IMR-90 (cell line): ENCODE measurements at regions not wholly inside any gene's neighbourhood (a gene's known extent, or its start where the extent isn't known, plus 50 kb on each side); places are given as distances from the start of the nearest gene placed in this dataset.

Source experiments
- ATAC-seq: fragments of 200-7000 bp; cut with Tn5 transposase; 2 replicates; pipeline ENCODE4 v1.9.1; 2020; ENCODE audit warnings: low read depth, mild to moderate bottlenecking, moderate library complexity
- BruUV-seq: library from RNA; stranded (reverse); fragments of 400-500 nt; replicated peaks from 2 replicates; lab custom pipeline; 2021; lab: Mats Ljungman, UMichigan
- CTCF ChIA-PET: fragments of 300-600 bp; formaldehyde crosslinking; extraction: SDS; loops from one replicate; lab custom pipeline; 2021; ENCODE audit warnings: antibody characterized with exemption; lab: Yijun Ruan, JAX
- POLR2A ChIA-PET: fragments of 300-600 bp; sonication (Branson Sonifier 250); formaldehyde crosslinking; loops from one replicate; lab custom pipeline; 2022; ENCODE audit warnings: antibody characterized with exemption; ENCODE audit not compliant: unreplicated experiment; lab: Charles Lee
- DNase-seq: peaks from one replicate; pipeline ENCODE4 v3.0.0; 2013
- H2AFZ ChIP-seq: replicated peaks from 2 replicates; pipeline ENCODE3; 2013; ENCODE audit warnings: low read length, mild to moderate bottlenecking; ENCODE audit not compliant: poor library complexity
- H2AK5ac ChIP-seq: 2 replicates; pipeline ENCODE4 v1.6.1; 2013; ENCODE audit warnings: low read depth, low read length, inconsistent platforms
- H2AK9ac ChIP-seq: replicated peaks from 2 replicates; pipeline ENCODE3; 2013; ENCODE audit warnings: mild to moderate bottlenecking, low read depth, low read length, moderate library complexity; ENCODE audit not compliant: poor library complexity
- H2BK120ac ChIP-seq: 2 replicates; pipeline ENCODE4 v1.6.1; 2013; ENCODE audit warnings: low read depth, low read length, inconsistent platforms
- H2BK15ac ChIP-seq: 3 replicates; pipeline ENCODE4 v1.6.1; 2013; ENCODE audit warnings: low read depth, low read length, inconsistent platforms
- H2BK20ac ChIP-seq: 2 replicates; pipeline ENCODE4 v1.6.1; 2013; ENCODE audit warnings: low read depth, mild to moderate bottlenecking, inconsistent platforms, low read length, moderate library complexity
- H2BK5ac ChIP-seq: 2 replicates; pipeline ENCODE4 v1.6.1; 2013; ENCODE audit warnings: mild to moderate bottlenecking, low read depth, low read length, inconsistent platforms; ENCODE audit not compliant: poor library complexity, severe bottlenecking
- H3K14ac ChIP-seq: replicated peaks from 2 replicates; pipeline ENCODE4 v1.6.1; 2013; ENCODE audit warnings: low read depth, low read length, inconsistent platforms
- H3K18ac ChIP-seq: 2 replicates; pipeline ENCODE4 v1.6.1; 2013; ENCODE audit warnings: low read depth, low read length, control low read depth
- H3K23ac ChIP-seq: 2 replicates; pipeline ENCODE4 v1.6.1; 2013; ENCODE audit warnings: low read depth, low read length, inconsistent platforms
- H3K27ac ChIP-seq: 2 replicates; pipeline ENCODE4 v1.5.1; 2013; ENCODE audit warnings: mild to moderate bottlenecking, control low read depth, low read length; ENCODE audit not compliant: insufficient read depth
- H3K27me3 ChIP-seq: 2 replicates; pipeline ENCODE4 v1.6.1; 2013; ENCODE audit warnings: low read length; ENCODE audit not compliant: control insufficient read depth, insufficient read depth
- H3K36me3 ChIP-seq: 2 replicates; pipeline ENCODE4 v1.6.1; 2013; ENCODE audit warnings: low read length, mixed read lengths; ENCODE audit not compliant: control insufficient read depth, insufficient read depth
- H3K4ac ChIP-seq: 2 replicates; pipeline ENCODE4 v1.6.1; 2013; ENCODE audit warnings: low read depth, low read length, inconsistent platforms
- H3K4me1 ChIP-seq: 2 replicates; pipeline ENCODE4 v1.6.1; 2013; ENCODE audit warnings: low read length, mixed read lengths; ENCODE audit not compliant: control insufficient read depth, insufficient read depth
- H3K4me2 ChIP-seq: 2 replicates; pipeline ENCODE4 v1.6.1; 2013; ENCODE audit warnings: low read depth, mild to moderate bottlenecking, control low read depth, low read length, moderate library complexity
- H3K4me3 ChIP-seq: 2 replicates; pipeline ENCODE4 v1.5.1; 2013; ENCODE audit warnings: low read depth, mild to moderate bottlenecking, control low read depth, low read length, moderate library complexity; ENCODE audit not compliant: insufficient read depth
- H3K56ac ChIP-seq: 2 replicates; pipeline ENCODE4 v1.6.1; 2013; ENCODE audit warnings: low read length, inconsistent platforms; ENCODE audit not compliant: insufficient read depth; ENCODE audit errors: extremely low read depth
- H3K79me1 ChIP-seq, 2 experiments: 2 replicates each; pipeline ENCODE4 v1.6.1; 2013; ENCODE audit warnings: low read length in 2 of 2, inconsistent platforms in 1 of 2, low read depth in 1 of 2
- H3K9ac ChIP-seq: 2 replicates; pipeline ENCODE4 v1.6.1; 2013; ENCODE audit warnings: low read depth, low read length, control low read depth
- H3K9me1 ChIP-seq: 2 replicates; pipeline ENCODE4 v1.6.1; 2013; ENCODE audit warnings: low read length, inconsistent platforms; ENCODE audit not compliant: insufficient read depth
- H3K9me3 ChIP-seq: 2 replicates; pipeline ENCODE4 v1.6.1; 2013; ENCODE audit warnings: low read length; ENCODE audit not compliant: control insufficient read depth, insufficient read depth
- H4K20me1 ChIP-seq: 2 replicates; pipeline ENCODE4 v1.6.1; 2013; ENCODE audit warnings: low read length, inconsistent platforms; ENCODE audit not compliant: insufficient read depth
- H4K5ac ChIP-seq: 2 replicates; pipeline ENCODE4 v1.6.1; 2013; ENCODE audit warnings: mild to moderate bottlenecking, low read depth, low read length, control low read depth
- H4K8ac ChIP-seq, 2 experiments: 2 replicates each; pipeline ENCODE4 v1.6.1; 2013; ENCODE audit warnings: low read depth in 2 of 2, low read length in 2 of 2, control low read depth in 1 of 2, inconsistent platforms in 1 of 2
- H4K91ac ChIP-seq: 2 replicates; pipeline ENCODE4 v1.6.1; 2013; ENCODE audit warnings: low read depth, low read length, inconsistent platforms; ENCODE audit not compliant: insufficient read depth
- BHLHE40 ChIP-seq: fragments of 150-350 bp; IDR thresholded peaks from 2 replicates; pipeline ENCODE4 v1.6.1; 2016; ENCODE audit warnings: mild to moderate bottlenecking, low read depth, low read length
- CEBPB ChIP-seq: IDR thresholded peaks from 2 replicates; pipeline ENCODE4 v1.6.1; 2012; ENCODE audit warnings: low read depth, low read length, improper control_type of control experiment
- CHD1 ChIP-seq: IDR thresholded peaks from 2 replicates; pipeline ENCODE4 v1.6.1; 2012; ENCODE audit warnings: low read depth, low read length, improper control_type of control experiment
- CTCF ChIP-seq: conservative IDR thresholded peaks from 2 replicates; pipeline ENCODE4 v1.5.1; 2012; ENCODE audit warnings: mild to moderate bottlenecking, low read depth, low read length, improper control_type of control experiment
- ELK1 ChIP-seq: fragments of 150-350 bp; IDR thresholded peaks from 2 replicates; pipeline ENCODE4 v1.6.1; 2016; ENCODE audit warnings: low read depth, mild to moderate bottlenecking, low read length, moderate library complexity, borderline replicate concordance
- FOS ChIP-seq: fragments of 150-350 bp; IDR thresholded peaks from 2 replicates; pipeline ENCODE4 v1.6.1; 2016; ENCODE audit warnings: low read depth, low read length
- MXI1 ChIP-seq: IDR thresholded peaks from 2 replicates; pipeline ENCODE4 v1.6.1; 2012; ENCODE audit warnings: low read depth, mild to moderate bottlenecking, low read length, moderate library complexity, borderline replicate concordance
- NFE2L2 ChIP-seq: fragments of 150-350 bp; IDR thresholded peaks from 2 replicates; pipeline ENCODE4 v1.6.1; 2016; ENCODE audit warnings: low read depth, mild to moderate bottlenecking, low read length
- RAD21 ChIP-seq: IDR thresholded peaks from 2 replicates; pipeline ENCODE4 v1.6.1; 2012; ENCODE audit warnings: low read length, improper control_type of control experiment
- RCOR1 ChIP-seq: IDR thresholded peaks from 2 replicates; pipeline ENCODE4 v1.6.1; 2012; ENCODE audit warnings: mild to moderate bottlenecking, low read length, improper control_type of control experiment; ENCODE audit not compliant: insufficient replicate concordance
- RFX5 ChIP-seq: IDR thresholded peaks from 2 replicates; pipeline ENCODE4 v1.8.0; 2012; ENCODE audit warnings: low read depth, mild to moderate bottlenecking, low read length, moderate library complexity
- SMC3 ChIP-seq: fragments of 150-350 bp; IDR thresholded peaks from 2 replicates; pipeline ENCODE4 v1.6.1; 2016; ENCODE audit warnings: low read depth, mild to moderate bottlenecking, antibody characterized with exemption, low read length, moderate library complexity
- WGBS, 2 experiments: methylation state at CpG; one replicate each; pipeline versions ENCODE4 v1.1.5 to v1.1.7; 2013; ENCODE audit warnings: missing lambda C conversion rate in 2 of 2; ENCODE audit not compliant: insufficient read length in 1 of 2; ENCODE audit errors: extremely low coverage in 2 of 2; 5-methylcytosine and 5-hydroxymethylcytosine counted together
- dilution Hi-C: fragments of 300-500 bp; cut with HindIII; formaldehyde crosslinking; loops from one replicate; pipeline ENCODE4 v1.14.3; 2018; ENCODE audit warnings: low sequenced_read_pairs; ENCODE audit not compliant: unreplicated experiment
- in situ Hi-C: fragments of 300-500 bp; cut with MboI; formaldehyde crosslinking; loops from 3 replicates; pipeline ENCODE4 v1.14.3; 2019; ENCODE audit warnings: low sequenced_read_pairs, inconsistent platforms, mixed read lengths
- intact Hi-C: fragments of 100-400 bp; cut with micrococcal nuclease; formaldehyde crosslinking; loops from 2 replicates; pipeline ENCODE4 v1.10.0; 2022

GRCh38 chr5:117461403-117461802, 886.8 kb upstream of the SEMA6A start:
- Histone ChIP-seq H3K4ac (no peak overlapping the region), H2BK20ac (no peak overlapping the region), H2AK5ac (no peak overlapping the region), H3K79me1 (no peaks in the 10 kb centered on the region), H3K9me1 (no peaks in the 10 kb centered on the region), H2BK5ac (no peak overlapping the region), H4K20me1 (no peaks in the 10 kb centered on the region), H3K23ac (no peak overlapping the region), H3K4me2 (no peak overlapping the region), H3K56ac (no peak overlapping the region), H3K4me3 (no peak overlapping the region), H4K8ac (no peak overlapping the region), H3K9me3 (no peaks in the 10 kb centered on the region), H3K36me3 (no peaks in the 10 kb centered on the region), H3K4me1 (no peaks in the 10 kb centered on the region), H2BK15ac (no peak overlapping the region), H4K5ac (no peak overlapping the region), H2AK9ac (no peak overlapping the region), H3K9ac (no peak overlapping the region), H3K27ac (no peak overlapping the region), H4K91ac (no peak overlapping the region), H2BK120ac (no peak overlapping the region), H3K14ac (no peak overlapping the region), H3K18ac (no peak overlapping the region), H2AFZ (no peak overlapping the region), H3K27me3 (no peaks in the 10 kb centered on the region)
- no TSS peak for BruUV-seq
- in situ Hi-C loops = loop anchor here (25.0 kb wide), 1 partner anchor 1326 kb away; no protein-coding TSS in a partner anchor
- no peak for DNase-seq
- dilution Hi-C loops = no loop called here
- ATAC-seq = no peak
- intact Hi-C loops = no loop called here
- ChIA-PET CTCF (no interaction called here), POLR2A (no interaction called here)
- no CpG with 5 or more reads among the region's 1 CpG for WGBS, 2 experiments
- TF ChIP-seq NFE2L2 (no peak), SMC3 (no peak), CEBPB (no peak), FOS (no peak), RCOR1 (no peak), MXI1 (no peak), CHD1 (no peak), BHLHE40 (no peak), ELK1 (no peak), RAD21 (no peak), CTCF (no peak), RFX5 (no peak)
